Esophagus squamous epithelium (tissue), 5 donors: ENCODE measurements at regions not wholly inside any gene's neighbourhood (a gene's known extent, or its start where the extent isn't known, plus 50 kb on each side); places are given as distances from the start of the nearest gene placed in this dataset.

ENCODE experiments used
- DNase-seq: peaks from one replicate; lab custom pipeline; 2025; lab: John Stamatoyannopoulos, UW
- H3K27ac ChIP-seq, 4 donors: fragments of 200-600 bp; sonication (generic); one replicate each; pipeline ENCODE4 v1.5.1; 2016 to 2019; ENCODE audit warnings: mild to moderate bottlenecking in 1 of 4
- H3K27me3 ChIP-seq, 4 donors: fragments of 200-600 bp; sonication (generic); 1 replicate in 3 of 4; 2 replicates in 1 of 4; pipeline versions ENCODE4 v1.5.1 to v1.6.0; 2017 to 2021; ENCODE audit warnings: antibody characterized with exemption in 1 of 4
- H3K36me3 ChIP-seq, 3 donors: fragments of 200-600 bp; sonication (generic); one replicate each; pipeline ENCODE4 v1.5.1; 2016 to 2019
- H3K4me1 ChIP-seq, 3 donors: fragments of 200-600 bp; sonication (generic); one replicate each; pipeline ENCODE4 v1.5.1; 2017 to 2019
- H3K4me3 ChIP-seq, 4 donors: fragments of 200-600 bp; sonication (generic); 1 replicate in 3 of 4; 2 replicates in 1 of 4; pipeline ENCODE4 v1.5.1; 2016 to 2019; ENCODE audit warnings: mild to moderate bottlenecking in 2 of 4, moderate library complexity in 1 of 4
- H3K9me3 ChIP-seq, 3 donors: fragments of 200-600 bp; sonication (generic); one replicate each; pipeline ENCODE4 v1.5.1; 2016 to 2019
- POLR2A ChIP-seq, 4 donors: fragments of 450-650 bp; IDR thresholded peaks; one replicate each; pipeline ENCODE4 v1.6.1; 2017; ENCODE audit warnings: antibody characterized with exemption in 4 of 4, mild to moderate bottlenecking in 4 of 4, moderate library complexity in 3 of 4
- WGBS, 2 donors: methylation state at CpG; one replicate each; pipeline ENCODE4 v1.1.5; 2018; 5-methylcytosine and 5-hydroxymethylcytosine counted together
- intact Hi-C: fragments of 100-400 bp; cut with DNase I; formaldehyde crosslinking; loops from one replicate; pipeline ENCODE4 v1.15.0; 2022
- TF ChIP-seq, protein P1 (sequence below), 6 experiments: fragments of 450-650 bp in 4 of 6; fragments of 200-600 bp in 2 of 6; sonication (generic) in 2 of 6; IDR thresholded peaks; one replicate each; pipeline ENCODE4 v1.5.1; 2016 to 2019; ENCODE audit warnings: antibody characterized with exemption in 6 of 6, mild to moderate bottlenecking in 4 of 6, moderate library complexity in 4 of 6
- donor health status: DM: yes; HTN: yes; CAD: no.

DNA sequence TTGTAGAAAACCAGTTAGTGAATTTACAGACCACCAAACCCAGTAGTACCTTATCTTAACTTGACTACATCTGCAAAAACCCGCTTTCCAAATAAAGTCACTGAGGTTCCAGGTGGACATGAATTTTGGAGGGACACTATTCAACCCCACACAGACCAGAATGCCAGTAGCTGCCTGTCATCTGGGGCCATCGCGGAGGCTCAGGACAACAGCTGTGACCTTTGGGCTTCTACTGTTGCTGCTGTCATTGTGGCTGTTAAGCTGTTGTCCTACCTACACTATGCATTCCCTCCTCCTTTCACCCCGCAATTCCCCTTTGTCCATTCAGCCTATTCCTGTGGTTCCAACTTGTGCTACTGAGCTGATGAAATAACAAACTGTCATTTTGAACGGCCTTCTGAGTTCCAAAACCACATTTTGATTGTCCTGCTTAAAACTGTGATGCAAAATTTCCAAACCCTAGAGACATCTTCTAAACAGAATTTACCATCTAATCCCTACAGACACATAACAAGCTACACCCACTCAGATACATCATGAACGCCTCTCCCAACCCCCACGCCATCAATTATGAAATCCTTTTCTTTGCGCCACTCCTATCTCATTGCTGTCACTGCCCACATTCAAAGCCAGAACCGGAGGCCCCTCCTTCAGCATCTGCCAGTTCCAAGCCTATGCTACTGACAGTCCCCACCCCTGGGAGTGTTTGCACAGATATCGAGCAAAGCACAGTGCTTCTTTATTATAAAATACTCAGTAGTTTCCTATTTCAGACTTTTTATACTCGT is 125.0 kb downstream of the C6orf118 start:
- Histone ChIP-seq H3K27me3 (no peaks in the 10 kb centered on the region), H3K4me1 (no peaks in the 10 kb centered on the region), H3K36me3 (no peaks in the 10 kb centered on the region), H3K4me3 (no peak overlapping the region), H3K9me3 (no peaks in the 10 kb centered on the region), H3K27ac (no peak overlapping the region)
- no peak for TF ChIP-seq POLR2A (IDR thresholded peaks at IDR 0.05)
- TF ChIP-seq, protein P1, sequence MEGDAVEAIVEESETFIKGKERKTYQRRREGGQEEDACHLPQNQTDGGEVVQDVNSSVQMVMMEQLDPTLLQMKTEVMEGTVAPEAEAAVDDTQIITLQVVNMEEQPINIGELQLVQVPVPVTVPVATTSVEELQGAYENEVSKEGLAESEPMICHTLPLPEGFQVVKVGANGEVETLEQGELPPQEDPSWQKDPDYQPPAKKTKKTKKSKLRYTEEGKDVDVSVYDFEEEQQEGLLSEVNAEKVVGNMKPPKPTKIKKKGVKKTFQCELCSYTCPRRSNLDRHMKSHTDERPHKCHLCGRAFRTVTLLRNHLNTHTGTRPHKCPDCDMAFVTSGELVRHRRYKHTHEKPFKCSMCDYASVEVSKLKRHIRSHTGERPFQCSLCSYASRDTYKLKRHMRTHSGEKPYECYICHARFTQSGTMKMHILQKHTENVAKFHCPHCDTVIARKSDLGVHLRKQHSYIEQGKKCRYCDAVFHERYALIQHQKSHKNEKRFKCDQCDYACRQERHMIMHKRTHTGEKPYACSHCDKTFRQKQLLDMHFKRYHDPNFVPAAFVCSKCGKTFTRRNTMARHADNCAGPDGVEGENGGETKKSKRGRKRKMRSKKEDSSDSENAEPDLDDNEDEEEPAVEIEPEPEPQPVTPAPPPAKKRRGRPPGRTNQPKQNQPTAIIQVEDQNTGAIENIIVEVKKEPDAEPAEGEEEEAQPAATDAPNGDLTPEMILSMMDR (IDR thresholded peaks at IDR 0.05), result no peak
- no peak for DNase-seq
- 47 to 51% methylated on average over 11 of the region's 11 CpGs for WGBS, 2 donors
- intact Hi-C loops, result no loop called here

- Histone ChIP-seq H3K27ac (no peak overlapping the region), H3K27me3 (no peaks in the 10 kb centered on the region), H3K4me1 (no peaks in the 10 kb centered on the region), H3K36me3 (no peaks in the 10 kb centered on the region), H3K4me3 (no peak overlapping the region), H3K9me3 (no peaks in the 10 kb centered on the region)
- 60 to 83% methylated on average over 3 to 4 of the region's 5 CpGs for WGBS, 2 donors
- TF ChIP-seq, protein P1 (IDR thresholded peaks at IDR 0.05), result no peak
- no peak for TF ChIP-seq POLR2A (IDR thresholded peaks at IDR 0.05)
- intact Hi-C loops, result no loop called here
- DNase-seq, result no peak
Observed at GRCh38 chr6:165183496-165184140, 125.8 kb downstream of the C6orf118 start.

- Histone ChIP-seq H3K9me3 (peaks cover 0 to 4% (median 0%) of the 10 kb centered on the region in 3 donors), H3K27ac (no peak overlapping the region), H3K4me1 (no peaks in the 10 kb centered on the region), H3K36me3 (no peaks in the 10 kb centered on the region), H3K27me3 (no peaks in the 10 kb centered on the region), H3K4me3 (no peak overlapping the region)
- intact Hi-C loops, result no loop called here
- no peak for TF ChIP-seq POLR2A (IDR thresholded peaks at IDR 0.05)
- TF ChIP-seq, protein P1 (IDR thresholded peaks at IDR 0.05), result no peak
- DNase-seq, result no peak
Observed at GRCh38 chr6:165183071-165183470, 126.3 kb downstream of the C6orf118 start.

DNA sequence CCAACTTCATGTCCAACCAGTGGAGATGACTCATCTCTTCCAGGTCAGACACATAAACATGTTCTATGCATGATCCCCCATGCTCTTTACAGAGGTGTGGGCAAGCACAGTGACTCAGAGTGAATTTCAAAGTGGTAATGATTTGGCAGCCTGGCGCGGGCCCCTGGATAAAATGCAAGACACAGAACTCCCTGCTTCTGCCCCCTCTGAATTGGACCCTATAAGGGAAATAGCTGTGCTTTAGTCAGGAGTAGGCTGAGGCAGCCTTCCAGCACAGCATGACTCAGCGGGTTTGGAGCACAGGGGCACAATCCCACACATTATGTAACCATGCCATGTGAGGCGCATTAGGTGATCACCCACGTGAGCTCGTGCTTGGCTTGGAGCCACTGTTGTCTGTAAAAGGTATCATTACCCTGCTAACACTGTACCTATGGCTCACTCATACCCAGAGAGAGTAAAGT is 127.4 kb downstream of the C6orf118 start:
- TF ChIP-seq, protein P1 (IDR thresholded peaks at IDR 0.05), result no peak
- no peak for TF ChIP-seq POLR2A (IDR thresholded peaks at IDR 0.05)
- no peak overlapping the region for H3K4me3 ChIP-seq
- intact Hi-C loops, result no loop called here
- H3K27me3 ChIP-seq, result no peaks in the 10 kb centered on the region
- peaks cover 0 to 5% (median 0%) of the 10 kb centered on the region in 3 donors for H3K9me3 ChIP-seq
- no peak for DNase-seq
- H3K27ac ChIP-seq, result no peak overlapping the region
- H3K4me1 ChIP-seq, result no peaks in the 10 kb centered on the region
- WGBS, 2 donors, result 53 to 64% methylated on average over 5 to 6 of the region's 6 CpGs
- H3K36me3 ChIP-seq, result no peaks in the 10 kb centered on the region

DNA sequence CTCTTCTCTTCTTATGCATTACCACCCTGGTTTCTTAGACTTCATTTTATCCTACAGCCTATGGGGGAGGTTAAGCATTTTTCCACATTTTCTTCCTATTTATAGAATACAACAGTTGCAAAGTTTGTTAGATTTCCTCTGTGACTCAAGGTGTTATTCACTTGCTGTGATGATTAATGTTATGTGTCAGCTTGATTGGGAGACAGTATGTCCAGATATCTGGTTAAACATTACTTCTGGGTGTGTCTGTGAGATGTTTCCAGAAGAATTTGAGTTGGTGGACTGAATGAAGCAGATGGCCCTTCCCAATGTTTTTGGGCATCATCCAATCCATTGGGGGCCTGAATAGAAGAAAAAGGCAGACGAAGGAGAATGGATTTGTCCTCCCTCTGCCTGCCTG is 131.3 kb downstream of the C6orf118 start:
- Histone ChIP-seq H3K4me1 (no peaks in the 10 kb centered on the region), H3K27me3 (no peaks in the 10 kb centered on the region), H3K36me3 (no peaks in the 10 kb centered on the region), H3K27ac (no peak overlapping the region), H3K9me3 (peaks cover 0 to 5% (median 0%) of the 10 kb centered on the region in 3 donors), H3K4me3 (no peak overlapping the region)
- WGBS, 2 donors, result 9 to 75% methylated on average over 1 of the region's 1 CpG
- DNase-seq, result no peak
- TF ChIP-seq, protein P1 (IDR thresholded peaks at IDR 0.05), result no peak
- no peak for TF ChIP-seq POLR2A (IDR thresholded peaks at IDR 0.05)
- intact Hi-C loops, result no loop called here
